GM18867 (cell line): ENCODE measurements at regions not wholly inside any gene's neighbourhood (a gene's known extent, or its start where the extent isn't known, plus 50 kb on each side); places are given as distances from the start of the nearest gene placed in this dataset.

Source experiments
- ATAC-seq: cut with Tn5 transposase; IDR thresholded peaks from one replicate; pipeline ENCODE4 v1.9.1; 2021; ENCODE audit warnings: mild to moderate bottlenecking, moderate library complexity; ENCODE audit not compliant: unreplicated experiment

DNA sequence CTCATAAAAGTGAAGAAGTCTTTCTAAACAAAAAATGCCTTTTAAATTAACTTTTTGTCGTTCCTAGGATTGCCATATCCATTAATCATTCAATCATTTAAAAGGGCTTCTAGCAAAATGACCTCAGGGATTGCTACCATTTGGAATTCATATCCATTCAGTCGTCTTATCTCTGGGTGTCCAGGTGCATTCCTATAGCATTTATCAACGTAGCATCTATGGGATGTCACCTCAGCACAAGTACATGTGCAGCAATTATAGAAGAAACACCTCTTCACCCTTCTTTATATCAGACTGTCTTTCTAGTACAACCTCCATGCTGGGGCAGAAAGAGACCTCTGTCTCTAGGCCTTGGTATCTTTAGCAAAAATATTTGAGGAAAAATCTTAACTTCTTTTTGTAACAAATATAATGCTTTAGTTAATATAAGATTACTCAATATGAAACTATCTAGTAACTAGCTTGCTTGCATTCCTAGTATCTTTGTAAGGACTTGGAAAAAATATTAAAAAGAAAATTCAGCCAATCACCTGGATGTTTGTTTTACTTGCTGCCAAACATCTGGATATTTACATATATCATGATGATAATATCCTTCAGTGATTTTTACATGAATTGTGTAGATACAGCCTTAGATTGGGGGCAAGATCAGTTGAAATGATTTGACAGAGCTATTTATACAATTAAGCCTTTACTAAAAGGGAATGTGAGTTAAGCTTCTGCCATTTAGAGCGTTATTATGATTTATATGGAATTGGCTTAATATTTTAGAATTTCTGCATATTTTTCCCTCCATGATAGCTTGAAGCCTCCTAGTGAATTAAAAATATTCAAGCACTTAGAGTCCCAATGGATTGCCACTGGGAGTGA, 356.8 kb downstream of the HDGFL1 start:
- ATAC-seq = no peak

DNA sequence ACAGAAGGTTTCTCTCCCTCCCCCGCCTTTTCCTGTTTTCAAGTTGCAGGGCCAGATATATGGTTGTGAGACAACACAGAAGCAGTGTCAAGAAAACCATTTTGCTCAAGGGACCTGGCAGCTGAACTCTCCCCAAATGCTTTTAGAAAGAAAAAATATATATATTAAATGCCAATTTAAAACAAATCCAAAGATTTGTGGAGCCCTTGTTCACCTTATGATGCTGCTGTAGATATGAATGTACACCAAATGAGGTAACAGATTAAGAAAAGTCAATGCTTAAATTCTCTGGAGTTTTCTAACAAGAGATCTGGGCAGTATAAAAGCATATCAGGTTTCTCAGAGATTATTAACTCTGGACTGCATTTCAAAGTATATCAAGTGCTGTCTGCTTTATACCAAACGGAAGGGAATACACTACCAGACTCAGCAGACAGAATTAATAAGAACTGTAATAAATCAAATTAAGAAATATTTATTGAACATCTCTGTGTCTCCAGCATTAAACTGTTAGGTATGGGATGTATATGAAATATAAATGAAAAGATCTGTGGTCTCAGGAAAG, 357.5 kb downstream of the HDGFL1 start:
- ATAC-seq = no peak

DNA sequence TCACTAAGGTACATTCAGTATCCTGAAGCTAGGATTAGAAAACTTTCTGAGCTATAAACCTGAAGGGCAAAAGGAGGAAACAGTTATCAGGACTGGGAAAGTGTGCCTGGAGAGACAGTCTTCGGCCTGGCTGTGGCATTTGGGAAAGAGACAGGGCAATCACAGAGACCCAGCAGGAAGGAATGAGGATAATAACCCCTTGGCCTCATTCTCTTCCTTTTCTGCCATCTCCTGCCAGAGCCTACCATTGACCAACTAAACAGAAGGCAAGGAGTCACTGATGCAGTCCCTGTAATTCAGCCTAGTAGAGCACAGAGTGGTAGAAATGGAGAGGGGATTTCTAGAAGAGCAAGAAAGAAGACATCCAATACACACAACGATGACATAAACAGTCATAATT, 359.4 kb downstream of the HDGFL1 start:
- ATAC-seq = no peak

DNA sequence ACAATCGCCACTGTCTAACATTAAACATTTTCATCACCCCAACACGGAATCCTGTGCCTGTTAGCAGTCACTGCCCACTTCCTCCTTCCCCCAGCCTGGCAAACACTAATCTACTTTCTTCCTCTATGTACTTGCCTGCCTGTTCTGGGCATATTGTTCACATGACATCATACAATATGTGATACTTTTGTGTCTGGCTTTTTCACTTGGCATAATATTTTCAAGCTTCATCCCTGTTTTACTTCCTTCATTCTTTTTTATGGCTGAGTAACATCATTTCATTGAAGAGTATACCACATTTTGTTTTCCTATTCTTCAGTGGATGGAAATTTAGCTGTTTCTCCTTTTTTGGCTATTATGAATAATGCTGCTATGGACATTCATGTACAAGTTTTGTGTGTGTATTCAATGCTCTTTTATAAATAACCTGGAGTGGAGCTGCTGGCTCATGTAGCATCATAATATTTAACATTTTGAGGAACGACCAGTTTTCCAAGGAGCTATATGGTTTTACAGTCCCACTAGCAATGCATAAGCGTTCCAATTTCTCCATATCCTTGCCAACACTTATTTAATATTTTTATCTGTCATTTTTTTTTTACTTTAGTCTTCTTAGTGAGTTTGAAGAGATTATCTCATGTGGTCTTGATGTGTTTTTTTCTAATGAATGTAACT, 360.1 kb downstream of the HDGFL1 start:
- ATAC-seq = no peak

DNA sequence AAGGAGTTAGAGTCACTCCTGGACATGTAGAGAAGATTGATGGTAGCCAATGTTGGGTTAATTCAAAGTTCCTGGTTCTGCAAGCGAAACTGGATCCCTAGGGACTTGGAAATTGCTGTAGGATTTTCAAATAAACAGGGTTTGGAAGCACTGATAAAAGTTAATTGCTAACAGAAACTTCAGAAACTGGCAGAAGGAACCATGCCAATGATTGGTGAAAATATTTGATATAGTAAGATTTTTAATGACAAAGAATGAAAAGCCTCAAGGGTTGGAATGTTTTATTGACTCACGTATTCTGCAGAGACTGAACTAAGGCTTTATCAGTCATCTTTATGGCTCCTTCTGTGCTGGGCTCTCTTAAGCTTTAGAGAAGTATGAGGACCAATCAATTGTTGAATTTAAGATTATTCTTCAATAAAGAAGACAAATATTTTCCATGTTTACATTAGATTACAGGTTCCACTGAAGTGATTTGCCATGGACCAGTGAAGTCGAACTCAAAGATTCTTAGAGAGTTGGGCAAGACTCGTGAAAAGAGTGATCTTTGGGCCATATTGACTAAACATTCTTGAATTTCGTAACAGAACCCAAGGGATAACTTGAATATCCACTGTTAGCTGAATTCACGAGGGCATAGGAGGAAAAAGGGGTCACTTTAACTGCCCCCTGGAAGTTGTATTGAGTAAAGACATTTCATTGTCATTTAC, 371.4 kb downstream of the HDGFL1 start:
- ATAC-seq = no peak

DNA sequence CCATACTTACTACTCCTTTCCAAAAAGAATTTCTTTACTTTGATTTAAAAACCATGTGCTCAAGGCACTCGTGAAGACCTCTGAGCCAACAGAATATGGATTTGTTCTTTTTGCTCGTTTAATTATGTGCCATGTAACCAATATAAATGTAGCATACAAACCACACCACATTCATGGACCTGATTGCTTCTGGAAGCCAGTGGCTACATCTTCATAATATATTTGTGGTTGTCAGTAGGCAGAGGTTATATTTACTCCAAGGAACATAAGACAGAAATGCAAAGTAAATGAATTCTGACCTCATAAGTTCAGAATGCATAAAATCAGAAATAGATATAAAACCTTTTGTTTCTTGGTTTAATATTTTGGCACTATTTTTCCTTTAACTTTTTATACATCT, 373.0 kb downstream of the HDGFL1 start:
- no peak for ATAC-seq

DNA sequence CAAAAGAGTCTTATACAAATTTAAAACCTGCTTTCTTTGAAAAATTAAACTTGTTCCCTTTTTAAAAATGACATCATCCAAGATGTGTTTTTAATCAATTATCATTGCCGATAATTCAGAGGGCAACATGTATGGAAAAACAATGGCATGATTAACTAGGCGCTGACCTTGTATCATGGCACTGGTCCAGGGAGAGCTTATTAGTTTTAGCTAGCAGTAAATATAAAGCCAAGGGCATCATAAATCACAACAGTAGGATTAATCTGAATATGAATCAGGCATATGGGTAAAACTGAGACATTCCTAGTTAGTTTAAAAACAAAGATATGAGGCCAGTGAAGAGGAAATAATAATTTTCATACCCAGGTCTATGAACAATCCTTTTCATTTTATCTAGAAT, 374.0 kb downstream of the HDGFL1 start:
- no peak for ATAC-seq

DNA sequence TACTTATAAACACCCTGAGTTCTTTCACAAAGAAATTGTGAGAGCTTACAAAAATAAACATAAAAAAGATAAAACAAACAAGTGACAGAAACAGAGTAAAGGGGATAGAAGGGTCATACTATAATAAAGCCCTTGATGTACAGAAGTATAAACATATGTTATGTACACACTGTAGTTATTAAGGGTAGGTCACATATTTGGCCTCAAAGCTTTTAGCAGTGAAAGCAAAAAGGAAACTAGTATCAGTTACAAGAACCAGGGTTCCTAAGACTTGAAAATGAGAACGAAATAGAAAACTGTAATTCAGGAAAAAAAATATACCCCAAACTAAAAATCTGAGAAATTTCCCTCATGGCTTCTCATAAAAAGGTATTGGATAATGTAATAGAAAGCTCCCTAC, 380.6 kb downstream of the HDGFL1 start:
- no peak for ATAC-seq

DNA sequence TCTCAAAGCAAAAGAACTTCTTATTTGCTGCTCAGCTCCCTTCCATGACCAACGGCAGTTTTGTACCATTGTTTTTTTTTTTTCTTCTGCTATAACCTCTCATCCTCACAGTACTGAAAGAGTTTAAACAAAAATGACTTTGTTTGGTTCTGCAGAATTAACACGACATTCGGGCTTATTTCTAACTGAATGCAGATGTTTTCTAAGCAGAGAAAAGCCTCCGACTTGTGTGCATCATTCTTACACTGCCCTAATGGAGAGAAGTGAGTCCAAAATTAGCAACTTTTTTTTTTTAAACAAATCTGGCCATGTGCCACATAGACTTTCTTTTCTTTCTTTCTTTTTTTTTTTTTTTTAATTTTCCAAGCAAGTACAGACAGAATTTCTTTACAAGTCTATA, 382.7 kb downstream of the HDGFL1 start:
- no peak for ATAC-seq

DNA sequence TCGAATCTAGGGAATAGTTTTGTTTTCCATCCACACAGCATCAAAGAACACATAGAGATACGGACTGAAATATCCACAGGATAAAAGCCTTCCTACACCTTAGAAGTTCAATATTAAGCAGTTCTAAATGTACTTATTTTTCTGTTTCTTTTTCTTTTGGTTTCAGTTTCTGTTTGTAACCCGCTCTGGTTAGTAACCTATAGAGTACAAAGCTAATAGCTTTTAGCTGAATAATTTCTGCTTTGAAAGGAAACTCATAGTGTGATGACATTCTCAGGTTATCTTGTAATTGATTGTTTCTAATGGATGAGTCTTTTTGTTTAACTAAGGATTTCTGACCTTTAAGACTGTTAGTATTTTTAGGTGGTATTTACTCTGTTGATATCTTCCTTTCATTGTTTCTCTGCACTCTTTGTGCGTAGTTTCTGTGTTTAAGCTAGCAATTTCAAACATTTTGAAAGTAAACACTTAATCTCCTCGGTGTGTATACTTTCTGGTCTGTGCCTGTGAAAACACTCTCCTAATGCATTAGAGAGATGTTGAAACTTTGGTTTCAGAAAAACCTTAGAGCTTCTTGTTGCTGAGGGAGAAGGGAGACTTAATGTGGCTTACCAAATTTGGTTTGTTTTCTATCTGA, 385.5 kb downstream of the HDGFL1 start:
- ATAC-seq = peak; percentile 77

DNA sequence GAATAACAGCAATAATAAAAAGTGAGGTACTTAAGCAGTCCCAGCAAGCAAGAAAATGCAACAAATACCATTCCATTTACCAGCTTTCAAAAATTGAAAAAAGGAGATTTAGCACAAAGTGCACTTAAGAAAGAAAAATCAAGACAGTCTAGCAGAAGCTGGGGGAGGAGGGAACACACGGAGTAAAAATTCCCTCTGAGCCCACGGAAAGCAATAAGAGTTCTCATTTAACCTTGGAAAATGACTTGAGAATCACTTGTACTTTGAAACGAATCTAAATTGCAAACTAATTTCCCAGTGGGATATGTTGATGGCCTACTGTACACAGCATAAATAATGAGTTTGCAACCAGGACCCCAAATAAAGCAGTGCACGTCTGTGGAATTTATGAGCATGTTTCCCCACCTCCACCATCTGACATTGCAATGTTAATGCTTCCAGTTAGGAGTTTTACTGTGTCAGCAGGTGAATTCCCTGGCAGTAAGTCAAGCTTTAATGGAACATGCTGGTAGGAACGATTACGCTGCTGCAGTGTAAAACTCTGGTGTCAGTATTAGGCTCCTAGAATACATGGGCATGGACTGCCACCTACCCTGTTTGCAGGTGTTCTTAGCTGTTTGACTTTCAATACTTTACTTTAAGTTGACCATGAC, 386.8 kb downstream of the HDGFL1 start:
- ATAC-seq = no peak

DNA sequence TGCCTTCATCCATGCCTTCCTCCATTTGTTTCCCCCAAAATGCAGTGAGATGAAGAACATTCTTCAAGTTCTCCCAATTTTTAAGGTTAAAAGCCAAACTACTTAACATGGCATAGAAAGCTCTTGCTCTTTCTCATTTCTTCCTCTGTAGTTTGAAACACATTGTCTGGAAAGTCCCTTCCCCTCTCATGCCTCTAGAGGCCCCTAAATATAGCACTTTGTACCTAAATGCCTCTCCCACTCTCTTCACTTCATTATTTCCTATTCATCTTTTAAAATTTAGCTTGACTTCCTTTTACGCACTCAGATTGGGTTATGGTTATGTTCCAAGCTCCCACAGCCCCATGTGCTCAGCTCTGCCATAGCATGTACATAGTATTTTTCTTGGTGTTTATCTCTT, 389.3 kb downstream of the HDGFL1 start:
- ATAC-seq = peak; percentile 33

DNA sequence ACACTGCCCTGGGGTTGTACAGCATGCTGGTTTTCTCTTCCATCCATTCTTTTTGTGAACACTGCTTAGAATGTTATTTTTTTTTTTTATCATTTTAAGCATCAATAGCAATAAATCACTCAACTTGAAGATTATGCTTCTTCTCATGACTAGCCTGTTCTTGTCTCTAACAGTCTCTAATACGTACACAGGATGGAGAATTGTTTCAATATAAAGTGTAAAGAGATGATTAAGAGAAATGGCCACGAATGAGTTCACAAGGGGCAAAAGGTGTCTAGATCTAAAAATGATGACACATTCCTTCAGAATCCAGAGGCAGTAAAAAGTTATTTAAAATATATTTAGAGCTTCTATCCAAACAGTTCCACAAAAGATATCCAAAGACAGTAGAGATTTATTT, 390.2 kb downstream of the HDGFL1 start:
- no peak for ATAC-seq

DNA sequence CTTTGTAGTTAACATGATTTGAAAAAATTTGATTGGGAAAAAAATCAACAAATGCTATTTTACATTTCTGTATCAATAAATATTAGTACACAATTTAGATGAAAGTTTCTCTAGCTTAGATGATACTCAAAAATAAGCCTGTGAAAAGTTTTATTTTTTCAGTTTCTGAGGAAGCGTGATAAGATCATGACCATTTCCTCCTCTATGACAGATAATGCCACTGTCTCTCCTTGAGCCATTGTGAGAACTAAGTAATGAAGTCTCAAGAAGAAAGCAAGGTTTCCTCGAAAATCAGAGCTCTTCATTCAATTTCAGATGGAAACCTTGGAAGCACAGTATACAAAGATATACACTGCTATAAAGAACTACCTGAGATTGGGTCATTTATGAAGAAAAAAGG, 395.0 kb downstream of the HDGFL1 start:
- ATAC-seq = no peak

DNA sequence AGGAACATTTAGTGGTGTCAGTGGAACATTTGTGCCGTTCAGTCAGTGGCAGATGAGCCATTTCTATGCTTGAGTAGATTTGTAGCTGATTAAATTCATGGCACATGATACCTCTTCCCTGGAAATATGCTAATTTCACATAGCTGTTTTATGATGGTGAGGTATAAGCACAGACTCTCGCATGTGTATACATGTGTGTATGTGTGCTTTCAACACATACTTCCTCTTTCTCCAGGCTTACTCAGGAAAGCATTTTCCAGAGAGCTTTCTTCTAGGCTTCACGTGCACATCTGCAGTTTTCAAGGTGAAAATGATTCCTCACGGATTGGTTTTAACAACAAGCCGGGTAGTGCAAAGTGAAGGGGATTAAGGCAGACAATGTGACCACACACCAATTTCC, 396.5 kb downstream of the HDGFL1 start:
- no peak for ATAC-seq

DNA sequence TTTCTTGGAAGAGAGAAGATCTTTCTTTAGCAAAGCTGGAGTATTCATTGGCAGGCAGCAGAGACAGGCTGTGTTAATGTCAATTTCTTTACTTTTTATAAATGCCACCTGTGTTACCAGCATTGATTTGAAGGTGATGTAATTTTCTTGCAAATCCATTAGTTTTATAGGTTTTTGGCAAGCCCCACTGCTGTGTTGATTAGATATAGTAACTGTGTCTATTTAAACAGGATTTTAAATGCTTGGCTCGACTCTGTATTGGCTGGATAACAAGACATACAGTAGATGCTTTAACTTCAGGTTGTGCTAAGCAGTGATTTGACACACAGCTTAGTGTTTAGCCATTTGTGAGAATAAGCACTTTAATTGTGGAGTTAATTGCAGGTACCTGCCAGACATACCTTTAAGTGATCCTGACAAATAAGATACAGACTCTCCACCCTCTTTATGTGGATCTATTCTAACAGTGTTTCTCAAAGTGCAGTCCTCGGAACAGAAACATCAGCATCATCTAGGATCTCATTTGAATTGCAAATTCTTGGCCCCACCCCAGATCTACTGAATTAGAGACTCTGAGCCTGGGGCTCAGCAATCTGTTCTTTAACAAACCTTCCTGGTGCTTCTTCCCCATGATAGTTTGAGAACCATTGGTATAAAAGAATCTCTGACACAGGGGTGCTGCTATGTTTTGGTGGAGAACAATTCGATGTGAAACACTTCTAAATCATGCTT, 397.5 kb downstream of the HDGFL1 start:
- ATAC-seq = no peak

DNA sequence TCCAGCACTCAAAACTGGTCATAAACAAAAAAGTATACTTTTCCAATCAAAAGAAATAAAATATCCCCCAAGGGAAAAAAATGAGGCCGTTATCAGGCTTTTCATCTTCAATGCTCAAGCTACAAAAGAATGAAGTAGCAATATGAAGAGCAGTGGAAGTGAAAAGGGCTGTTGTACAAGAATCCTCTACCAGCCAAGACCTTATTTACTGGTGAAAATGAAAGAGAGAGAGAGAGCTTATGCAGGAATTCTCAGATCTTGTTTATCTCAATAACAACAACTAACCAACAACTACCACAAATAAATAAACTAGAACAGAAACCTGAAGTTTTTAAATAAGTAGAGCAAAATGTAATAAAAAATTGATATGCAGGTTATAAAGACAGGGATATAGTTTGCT, 400.6 kb downstream of the HDGFL1 start:
- peak; percentile 79 for ATAC-seq

DNA sequence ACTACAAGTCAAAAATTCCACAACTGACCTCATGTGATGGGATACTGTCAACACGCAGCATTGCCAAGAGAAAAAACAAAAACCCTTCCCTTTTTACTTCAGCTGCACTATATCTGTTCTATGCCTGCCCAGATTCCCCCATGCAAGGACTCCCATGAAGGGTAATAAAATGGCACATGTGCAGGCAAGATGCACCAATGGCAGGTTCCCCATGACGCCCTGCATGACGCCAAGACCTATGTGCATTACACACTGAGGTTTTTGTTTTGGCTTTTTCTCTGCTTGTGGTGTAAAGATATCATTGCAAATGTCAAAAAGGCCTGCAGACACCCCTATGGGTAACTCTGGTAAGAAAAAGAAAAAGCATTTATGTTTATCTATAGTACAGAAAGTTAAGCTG, 403.4 kb downstream of the HDGFL1 start:
- ATAC-seq = no peak

DNA sequence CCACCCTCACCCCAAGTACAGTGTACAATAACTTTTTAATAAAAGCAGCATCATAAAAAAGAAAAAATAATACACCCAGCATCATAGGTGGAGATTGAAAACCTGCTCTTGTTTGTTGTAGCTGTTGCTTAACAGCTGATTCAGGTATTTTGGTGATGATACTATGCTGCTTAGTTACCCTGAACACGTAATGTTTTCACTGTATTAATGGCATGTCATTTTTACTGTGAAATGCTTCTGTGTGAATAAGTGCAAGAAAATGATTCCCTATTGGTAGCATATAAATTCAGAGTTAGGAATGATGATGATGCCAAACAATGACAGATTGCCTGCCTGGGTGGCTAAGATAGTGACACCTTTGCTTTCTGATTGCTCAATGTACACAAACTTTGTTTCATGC, 405.7 kb downstream of the HDGFL1 start:
- no peak for ATAC-seq

DNA sequence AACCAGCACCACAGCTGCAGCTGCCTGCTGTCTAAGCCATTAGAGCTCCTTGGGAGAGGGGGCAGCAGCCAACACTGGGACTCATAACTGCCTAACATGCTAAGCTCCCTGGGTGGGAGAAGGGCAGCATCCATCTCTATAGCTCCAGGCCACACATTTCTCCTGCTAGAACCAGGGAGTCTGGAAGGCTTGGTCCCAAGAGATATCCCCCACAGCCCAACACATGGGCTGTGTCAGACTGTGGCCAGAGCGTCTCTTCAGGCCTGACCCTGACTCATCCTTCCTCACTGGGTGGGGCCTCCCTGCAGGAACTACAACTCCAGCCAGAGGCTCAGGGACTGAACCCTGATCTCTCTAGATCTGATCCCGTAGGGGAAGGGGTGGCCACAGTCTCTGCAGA, 411.1 kb downstream of the HDGFL1 start:
- no peak for ATAC-seq
